Dermis blood vessel endothelial cell (primary cell): ENCODE measurements at regions not wholly inside any gene's neighbourhood (a gene's known extent, or its start where the extent isn't known, plus 50 kb on each side); places are given as distances from the start of the nearest gene placed in this dataset.

Experiments
- DNase-seq: peaks from one replicate; pipeline ENCODE4 v3.0.0; 2010

DNA sequence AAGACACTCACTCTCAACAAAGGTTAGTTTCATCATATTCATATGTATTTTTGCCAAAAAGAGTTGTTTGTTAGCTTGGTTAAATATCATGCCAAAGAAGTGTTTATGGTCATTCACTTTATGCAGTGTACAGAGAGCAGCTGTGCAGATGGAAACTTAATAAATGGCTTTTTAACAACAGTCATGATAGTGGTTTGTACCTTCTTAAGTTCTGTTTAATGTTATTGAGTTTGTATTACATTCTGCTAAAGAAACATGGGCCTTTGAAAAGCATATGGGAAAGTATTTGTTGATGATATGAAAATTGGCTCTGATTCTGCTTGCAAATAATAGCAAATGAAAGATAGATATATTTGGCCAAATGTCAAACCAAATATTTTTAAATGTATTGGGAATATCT, 607.3 kb downstream of the NCAM2 start:
- no peak for DNase-seq

DNA sequence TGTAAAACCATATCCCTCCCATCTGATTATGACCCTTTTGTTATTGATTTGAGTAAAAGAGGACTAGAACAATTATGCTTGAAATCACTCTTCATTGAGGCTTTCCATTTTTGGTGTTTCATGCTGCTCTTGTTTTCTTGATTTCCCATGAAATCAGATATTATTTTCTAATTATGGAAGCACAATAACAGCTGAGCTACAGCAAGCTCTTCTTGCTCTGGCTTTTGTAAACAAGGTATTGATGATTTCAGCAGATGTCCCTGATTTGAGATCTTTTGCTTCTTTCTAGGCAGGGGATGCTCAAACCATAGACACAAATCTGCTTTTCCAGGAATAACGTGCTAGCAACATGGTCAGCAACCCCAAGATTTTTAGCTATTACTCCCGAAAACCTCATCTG, 607.8 kb downstream of the NCAM2 start:
- DNase-seq: no peak

DNA sequence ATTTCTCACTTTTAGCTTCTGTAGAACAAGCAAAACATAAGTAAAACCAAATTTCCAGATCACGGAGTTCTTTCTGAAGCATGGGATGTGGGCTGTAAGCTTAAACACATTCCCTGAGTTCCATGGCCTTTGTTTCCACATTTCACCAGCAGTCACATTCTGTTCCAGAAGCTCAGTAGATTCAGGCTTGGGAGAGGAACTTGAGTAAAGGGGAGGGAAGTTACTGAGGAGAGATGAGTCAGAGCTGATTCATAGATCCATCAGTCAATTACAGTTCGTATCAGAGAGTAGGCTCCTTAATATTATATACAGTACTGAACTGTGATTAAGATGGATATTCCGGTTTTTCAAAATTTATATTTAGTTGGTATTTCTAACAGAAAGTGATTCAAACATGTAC, 614.3 kb downstream of the NCAM2 start:
- DNase-seq: no peak

DNA sequence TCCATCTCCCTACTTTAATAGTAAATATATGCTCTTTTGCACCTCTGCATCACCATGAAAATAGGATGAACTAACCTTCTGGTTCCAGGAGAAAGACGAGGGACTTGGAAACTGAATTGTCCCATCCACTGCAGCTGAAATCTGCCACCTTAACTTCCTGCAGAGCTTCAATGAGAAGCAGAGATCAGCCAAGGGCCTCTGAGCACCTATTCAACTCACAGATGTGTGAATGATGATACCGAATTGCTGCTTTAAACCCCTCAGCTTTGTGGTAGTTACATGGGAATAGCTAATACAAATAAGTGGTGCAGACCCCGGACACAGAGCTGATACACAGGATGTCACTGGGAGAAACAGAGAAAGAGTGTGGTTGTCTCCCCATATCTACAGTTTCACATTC, 616.8 kb downstream of the NCAM2 start:
- no peak for DNase-seq

DNA sequence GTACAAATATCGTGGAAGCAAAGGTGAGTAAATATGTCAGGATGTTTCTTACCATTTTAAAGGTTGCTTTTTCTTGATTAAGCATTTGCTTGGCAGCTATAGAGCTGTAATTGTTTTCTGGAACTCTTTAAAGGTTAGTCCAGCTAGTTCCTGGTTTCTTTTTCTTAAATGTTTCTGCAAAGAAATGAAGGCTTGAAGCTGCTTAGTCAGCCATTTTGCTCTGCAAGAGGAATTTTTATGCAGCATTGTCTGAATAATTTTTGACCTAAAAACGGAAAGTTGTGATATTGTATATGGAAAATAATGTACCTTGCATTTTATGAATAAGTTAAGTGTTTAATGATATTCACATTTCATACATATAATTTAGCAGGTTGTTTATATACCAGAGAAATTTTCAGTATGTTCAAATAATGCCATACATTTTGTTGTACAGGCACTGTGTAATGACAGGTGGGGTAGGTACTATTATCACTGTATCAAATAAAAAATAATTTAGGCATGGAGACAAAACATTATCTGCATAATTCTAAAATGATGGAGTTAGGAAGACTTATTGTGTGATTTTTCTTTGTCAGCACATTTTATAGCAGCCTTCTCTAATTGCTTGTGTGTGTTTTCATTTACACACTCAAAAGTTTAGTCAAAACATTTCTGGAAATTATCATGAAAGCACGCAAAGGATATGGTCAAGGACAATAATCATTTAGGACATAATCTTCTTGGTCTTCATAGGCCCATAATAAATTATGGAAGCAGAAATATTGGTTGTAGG, 624.4 kb downstream of the NCAM2 start:
- no peak for DNase-seq

DNA sequence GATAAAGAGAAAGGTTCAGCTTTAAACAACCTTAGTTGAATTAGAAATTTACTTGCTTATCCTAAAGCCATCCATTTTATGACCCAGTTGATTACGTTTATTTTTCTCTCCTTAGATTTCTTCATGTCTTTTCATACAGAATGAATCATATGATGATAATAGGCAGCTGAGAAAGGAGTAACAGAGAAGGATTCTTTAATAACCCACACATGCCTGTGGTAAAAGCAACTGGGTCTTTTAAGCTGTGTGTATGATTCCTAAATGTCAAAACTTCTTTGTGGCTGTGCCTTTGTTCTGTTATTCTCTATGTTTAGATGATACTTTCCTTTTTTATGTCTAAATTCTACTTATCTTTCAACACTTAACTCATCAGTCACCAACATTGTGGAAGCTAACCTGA, 626.5 kb downstream of the NCAM2 start:
- DNase-seq: no peak

DNA sequence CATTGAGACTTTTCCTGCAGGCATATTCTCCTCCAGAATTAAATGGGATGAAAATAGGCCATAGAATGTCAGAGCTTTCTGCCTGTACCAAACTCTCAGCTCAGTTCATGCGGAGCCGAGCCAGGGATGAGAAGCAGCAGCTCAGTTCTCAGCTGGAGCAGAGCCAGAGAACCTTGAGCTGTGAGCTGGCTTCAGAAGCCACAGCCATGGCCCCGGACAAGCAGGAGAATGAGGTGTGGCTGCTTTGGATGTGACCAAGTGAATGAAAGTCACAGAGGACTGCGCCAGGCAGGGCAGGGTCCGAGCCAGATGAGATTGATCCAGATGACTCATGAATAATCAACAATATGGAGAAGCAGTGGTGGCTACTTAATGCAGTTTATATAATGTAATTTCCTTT, 633.8 kb downstream of the NCAM2 start:
- DNase-seq: no peak

DNA sequence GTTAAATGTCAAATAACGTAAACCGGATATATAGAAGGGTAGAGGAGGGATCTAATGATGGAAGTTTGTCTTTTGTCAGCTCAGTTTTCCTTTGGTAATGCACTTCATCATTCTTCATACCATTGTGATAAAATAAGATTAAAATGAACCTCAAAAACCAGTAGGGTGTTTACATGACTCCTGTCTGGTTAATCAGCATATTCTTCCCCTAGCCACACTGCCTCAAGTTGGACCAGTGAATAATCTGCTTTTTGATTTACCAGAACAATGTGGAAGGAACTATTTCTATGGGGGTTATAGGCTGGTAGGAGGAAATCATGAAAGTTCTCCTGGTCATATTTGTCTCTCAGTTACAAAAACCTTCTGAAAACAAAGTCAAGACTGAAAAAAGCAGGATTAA, 634.7 kb downstream of the NCAM2 start:
- DNase-seq: no peak

DNA sequence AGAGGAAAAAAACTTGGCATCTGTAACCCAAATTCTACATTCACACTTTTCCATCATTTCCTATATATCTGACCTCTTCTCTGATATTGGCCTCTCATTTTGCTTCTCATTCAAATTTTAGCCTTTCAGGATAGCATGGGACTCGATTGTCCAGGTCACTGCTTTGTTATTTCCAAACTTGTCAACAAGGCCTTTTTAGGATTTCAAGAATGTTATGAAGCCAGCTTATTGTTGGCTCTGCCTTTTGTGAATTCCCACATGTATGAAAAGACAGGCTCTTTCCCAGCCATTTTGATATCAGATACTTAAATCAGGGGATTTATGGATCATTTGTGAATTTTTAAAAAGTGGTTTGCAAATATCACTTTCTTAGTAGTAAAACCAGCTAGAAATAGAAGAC, 663.5 kb downstream of the NCAM2 start:
- no peak for DNase-seq

DNA sequence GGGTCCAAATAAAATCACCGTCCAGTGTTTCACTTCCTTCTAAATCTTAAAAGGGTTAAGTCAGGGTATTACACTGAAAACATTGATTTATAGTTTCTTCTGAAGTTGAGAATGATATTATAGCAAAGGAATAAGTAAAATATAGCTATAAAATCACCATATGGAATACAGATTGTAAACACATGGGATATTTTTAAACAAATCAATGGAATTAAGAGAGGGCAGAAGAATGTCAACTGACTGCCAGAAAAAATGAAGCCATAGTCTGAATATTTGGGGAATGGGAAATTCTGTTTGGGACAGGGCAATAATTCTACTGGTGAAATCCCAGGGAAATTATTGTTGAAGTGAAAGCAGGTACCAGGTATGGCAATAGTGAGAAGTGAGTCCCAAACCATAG, 664.6 kb downstream of the NCAM2 start:
- no peak for DNase-seq

DNA sequence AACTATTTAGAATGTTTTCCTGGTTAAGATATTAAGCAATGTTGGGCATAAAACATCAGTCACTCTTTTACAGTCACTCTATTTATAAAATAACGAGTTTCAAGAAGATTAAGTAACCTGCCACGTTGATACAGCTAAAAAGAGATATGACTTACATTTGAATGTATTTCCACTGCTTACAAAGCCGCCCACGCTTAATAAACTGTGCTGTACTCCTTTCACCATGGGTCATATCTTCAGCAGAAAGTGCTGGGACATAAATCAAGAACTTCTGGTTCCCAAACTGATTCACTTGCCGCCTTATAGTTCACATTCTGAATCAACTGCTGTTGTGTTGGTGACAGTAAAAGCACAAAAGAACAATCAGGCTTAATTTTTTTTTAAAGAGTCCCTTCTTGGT, 666.7 kb downstream of the NCAM2 start:
- DNase-seq: no peak

DNA sequence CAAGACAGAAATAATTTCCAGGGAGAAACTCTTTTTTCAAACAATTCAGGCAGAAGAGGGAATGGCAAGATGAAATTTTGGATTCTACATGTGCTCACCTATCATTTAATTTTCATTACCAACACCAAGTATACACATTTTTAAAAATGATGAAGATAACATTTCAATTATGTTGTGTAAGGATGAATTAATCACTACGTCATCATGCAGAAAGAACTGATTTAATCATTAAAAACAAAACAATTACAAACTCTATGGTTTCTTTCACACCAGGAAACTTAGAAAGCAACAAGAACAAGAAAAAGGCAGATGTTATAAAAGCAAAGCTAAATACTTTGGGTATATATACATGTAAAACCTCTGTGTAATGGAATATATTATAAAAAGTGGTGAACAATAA, 668.5 kb downstream of the NCAM2 start:
- no peak for DNase-seq

DNA sequence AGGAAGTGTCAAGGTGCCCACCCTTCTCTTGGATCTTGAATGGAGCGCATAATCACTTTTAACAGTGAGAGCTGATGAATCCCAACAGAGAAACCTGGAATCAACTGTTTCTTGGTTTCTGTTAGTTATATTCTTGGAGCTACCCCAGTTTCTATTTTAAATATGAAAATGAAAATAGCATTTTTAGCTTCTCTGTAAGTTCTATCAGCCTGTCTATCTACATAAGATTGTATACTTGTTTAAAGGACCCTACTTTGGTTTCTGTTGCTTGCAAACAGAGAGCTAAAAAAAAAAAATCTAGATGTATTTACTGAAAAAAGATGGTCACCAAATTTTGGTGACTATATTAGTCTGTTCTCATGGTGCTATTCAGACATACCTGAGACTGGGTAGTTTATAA, 670.0 kb downstream of the NCAM2 start:
- no peak for DNase-seq

DNA sequence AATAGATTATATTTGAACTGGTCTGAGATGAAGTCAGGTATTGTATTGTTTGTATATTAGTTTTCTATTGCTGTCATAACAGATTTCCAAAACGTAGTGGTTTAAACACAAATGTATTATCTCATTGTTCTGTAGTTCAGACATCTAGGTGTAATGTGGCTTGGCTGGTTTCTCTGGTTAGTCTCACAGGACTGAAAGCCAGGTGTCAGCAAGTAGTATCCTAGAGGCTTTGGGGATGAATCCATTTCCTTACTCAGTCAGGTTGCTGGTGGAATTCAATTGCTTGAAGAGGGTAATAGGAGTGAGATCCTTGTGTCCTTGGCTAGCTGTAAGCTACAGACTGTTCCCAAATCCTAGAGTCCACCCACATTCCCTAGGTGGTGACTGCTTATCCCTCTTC, 675.8 kb downstream of the NCAM2 start:
- DNase-seq: no peak

DNA sequence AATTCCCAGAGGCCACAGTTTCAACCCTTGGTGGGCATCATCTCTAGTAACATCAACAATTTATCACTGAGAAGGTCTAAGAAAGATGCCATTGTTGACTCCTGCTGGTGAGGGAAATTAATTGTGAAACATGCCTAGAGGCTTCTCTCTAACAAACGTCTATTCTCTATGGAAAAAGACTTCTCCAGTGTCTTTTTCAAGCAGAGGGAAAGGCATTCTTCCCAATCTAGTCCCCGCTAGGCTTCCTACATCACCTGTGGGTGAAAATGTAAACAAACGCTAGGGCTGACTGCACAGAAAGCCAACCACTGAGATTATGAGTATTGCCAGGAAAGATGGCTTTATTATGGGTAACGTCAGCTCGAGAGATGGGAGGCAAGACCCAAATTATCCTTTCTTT, 677.4 kb downstream of the NCAM2 start:
- DNase-seq: no peak

DNA sequence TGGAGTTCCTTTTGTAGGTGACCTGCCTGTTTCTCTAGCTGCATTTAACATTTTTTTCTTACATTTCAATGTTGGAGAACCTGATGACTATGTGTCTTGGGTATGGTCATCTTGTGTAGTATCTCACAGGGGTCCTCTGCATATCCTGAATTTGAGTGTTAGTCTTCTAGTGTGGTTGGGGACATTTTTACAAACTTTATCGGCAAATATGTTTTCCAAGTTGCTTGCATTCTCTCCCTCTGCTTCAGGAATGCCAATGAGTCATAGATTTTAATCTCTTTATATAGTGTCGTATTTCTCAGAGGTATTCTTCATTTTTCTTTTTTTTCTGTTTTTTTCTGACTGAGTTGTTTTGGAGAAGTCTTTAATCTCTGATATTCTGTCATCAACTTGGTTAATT, 684.0 kb downstream of the NCAM2 start:
- DNase-seq: no peak

DNA sequence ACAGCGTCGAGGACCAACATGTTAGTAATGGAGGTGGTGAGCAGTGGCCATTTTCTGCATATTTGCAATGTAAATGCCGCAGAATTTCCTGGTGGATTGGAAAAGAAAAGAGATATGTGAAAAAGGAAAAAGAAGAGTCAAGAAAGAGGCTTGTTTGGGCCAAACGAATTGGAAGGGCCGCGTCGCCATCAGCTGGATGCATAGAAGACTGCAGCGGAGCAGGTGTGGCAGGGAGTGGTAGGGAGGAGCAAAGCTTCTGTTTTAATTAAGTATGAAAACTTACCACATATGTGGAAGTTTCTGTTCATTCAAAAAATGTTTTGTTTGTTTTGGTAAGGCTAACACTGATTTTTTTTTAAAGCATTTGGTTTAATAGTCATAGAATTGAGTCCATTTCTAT, 690.7 kb downstream of the NCAM2 start:
- no peak for DNase-seq

DNA sequence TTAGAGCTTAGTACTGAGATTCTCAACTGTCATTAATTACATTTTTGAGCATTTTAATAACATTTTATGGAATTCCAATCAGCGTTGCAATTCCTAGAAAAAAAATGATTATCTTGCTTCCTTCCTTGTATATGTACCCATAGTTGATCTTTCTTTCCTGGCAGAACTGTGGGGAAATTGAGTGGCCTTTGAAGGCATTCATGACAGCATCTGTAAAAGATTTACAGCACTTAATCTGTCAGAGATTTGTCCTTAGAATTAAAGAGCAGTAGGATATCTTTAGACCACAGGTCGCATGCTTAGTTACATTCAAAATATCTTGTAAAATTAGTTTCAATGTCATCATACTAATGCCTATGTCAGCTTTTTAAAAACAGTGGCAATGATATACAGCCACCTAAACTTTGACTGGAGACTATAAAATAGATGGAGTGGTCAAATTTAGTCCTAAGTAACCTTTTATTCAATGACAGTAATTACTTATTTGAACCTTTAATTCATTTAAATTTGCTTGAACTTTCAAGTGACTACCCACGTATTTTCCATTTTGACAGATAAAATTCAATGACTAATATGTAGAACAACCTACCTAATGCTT, 692.0 kb downstream of the NCAM2 start:
- DNase-seq: no peak

DNA sequence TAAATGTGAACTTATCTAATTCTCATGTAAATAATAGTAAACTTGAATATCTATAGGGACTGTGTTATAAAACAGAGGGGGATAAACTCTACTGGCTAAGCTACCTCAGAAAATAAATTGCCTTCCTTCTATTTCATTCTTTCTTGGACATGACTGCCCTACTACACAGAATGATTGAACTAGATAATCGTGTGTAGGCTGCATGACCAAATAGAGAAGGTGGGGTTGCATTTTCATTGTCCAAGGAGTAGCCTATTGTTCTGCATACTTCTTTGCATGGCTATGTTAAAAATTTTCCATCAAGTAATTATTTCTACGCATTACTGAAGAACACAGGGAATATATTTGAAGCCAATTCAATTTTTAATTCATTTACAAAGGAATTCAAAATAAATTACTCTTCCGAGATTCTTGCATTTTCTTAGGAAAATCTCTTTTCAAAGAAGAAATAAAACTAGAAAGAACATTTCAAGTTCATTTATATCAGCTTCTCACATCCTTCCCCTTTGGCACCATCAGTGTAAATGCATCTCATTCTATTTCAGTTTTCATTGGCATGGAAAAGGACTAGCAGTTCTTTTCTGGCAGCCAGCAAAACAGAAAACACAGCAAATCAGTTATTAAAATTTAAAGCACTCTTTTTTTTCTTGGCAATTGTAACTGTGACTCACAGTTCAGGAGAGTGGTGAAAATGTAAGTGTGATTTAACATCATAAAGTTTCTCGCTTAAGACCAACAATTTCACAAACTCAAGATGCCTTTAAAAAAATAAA, 714.7 kb downstream of the NCAM2 start:
- DNase-seq: no peak

DNA sequence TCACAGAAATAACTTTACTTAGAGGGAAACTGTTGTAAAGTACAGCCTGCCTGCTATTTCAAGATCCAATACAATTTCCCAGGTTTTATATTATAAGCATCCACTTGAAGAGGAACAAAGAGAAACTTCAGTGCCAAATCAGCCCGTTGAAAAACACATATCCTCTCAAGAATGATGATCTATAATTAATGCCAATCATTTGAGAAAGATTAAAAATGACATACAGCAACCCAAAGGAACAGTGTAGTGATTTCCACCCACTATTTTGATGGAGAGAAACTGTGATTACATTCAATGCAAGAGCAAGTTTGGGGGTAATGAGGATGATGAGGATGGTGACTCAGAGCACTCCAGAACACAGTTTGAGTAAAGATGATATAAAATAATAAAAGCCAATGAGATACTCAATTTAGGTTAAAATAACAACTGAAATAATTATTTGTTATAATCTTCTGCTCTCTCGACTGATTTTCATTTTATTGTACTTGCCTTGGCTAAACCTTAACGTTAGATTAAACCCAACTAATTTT, 715.5 kb downstream of the NCAM2 start:
- no peak for DNase-seq

DNA sequence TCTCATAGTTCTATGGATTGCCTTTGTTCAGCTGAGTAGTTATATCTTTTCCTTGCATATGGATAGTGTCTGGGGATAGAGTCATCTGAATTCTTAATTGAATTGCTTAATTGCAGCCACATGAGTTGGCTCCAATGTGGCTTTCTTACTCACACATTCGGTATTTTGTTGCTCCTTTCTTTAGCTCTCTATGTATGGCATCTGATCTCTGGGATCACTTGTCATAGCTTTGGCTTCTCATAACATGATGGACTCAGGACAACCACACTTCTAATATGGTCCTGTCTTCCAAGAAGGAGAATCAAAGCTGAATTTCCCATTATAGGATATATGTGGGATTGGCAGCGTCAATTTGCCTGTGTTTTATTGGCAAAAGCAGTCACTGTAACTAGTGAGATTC, 716.2 kb downstream of the NCAM2 start:
- DNase-seq: no peak

DNA sequence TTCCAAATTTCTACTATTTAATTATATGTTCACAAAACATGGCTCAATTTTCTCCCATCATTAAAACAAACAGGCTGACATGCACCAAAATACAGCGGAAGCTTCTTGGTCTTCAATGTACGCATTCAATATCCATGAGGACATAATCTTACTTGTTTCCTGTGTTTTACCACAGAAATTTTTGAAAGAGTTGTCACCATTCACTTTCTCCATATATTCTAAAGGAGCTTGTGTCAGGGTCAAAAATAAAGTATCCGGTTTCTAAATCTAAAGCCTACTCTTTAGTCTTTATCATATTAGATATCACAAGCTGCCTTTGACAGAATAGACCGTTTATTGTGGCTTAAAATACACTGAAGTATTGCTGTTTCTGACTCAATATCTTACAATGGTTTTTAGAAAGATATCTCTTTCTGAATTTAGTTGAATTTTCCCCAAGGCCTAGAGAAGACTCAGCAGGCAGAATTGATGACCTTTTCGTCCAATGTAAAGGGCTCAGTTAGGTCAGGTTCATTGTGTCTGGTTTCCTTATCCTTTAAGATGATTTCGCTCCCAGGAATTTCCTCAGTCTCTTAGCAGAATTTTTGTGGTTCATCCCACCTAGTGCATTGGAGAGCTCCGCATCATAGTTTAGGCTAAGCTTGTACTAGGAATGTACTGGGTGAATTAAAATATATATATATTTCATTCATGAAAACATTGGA, 717.2 kb downstream of the NCAM2 start:
- DNase-seq: no peak

DNA sequence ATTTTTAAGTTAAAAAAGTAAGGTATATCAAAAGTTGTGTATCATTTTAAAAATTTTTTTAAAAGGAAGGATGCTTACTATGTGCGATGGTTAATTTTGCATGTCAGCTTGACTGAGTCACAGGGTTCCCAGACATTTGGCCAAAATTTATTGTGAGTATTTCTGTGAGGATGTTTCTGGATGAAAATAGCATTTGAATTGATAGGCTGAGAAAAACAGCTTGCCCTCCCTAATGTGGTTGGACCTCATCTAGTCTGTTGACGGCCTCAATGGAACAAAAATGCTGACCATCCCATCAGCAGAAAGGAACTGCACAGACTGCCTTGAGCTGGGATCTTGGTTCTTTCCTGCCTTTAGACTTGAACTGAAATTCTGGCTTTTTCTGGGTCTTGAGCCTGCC, 724.5 kb downstream of the NCAM2 start:
- no peak for DNase-seq
